ENCODE measurements at regions not wholly inside any gene's neighbourhood (a gene's known extent, or its start where the extent isn't known, plus 50 kb on each side); places are given as distances from the start of the nearest gene placed in this dataset.

DNA sequence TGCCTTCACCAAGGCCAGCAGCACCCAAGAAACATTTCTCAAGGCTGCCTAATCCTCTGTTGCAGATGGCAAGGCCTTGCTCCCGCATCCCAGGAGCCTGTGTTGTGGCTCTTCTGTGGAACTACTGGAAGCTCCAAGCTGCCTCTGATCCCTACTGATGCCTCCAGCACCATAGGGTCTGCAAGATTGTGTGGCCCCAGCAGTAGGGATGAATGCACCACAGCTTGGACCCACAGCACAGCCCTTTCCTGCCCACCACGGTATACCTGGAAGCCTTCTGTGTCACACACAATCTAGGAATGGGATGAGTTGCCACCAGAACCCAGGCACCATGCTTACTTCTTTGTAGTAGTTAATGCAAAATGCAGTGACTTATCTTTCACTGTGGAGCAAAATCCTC is 291.1 kb upstream of the FOXQ1 start:
- TF ChIP-seq, protein P1, sequence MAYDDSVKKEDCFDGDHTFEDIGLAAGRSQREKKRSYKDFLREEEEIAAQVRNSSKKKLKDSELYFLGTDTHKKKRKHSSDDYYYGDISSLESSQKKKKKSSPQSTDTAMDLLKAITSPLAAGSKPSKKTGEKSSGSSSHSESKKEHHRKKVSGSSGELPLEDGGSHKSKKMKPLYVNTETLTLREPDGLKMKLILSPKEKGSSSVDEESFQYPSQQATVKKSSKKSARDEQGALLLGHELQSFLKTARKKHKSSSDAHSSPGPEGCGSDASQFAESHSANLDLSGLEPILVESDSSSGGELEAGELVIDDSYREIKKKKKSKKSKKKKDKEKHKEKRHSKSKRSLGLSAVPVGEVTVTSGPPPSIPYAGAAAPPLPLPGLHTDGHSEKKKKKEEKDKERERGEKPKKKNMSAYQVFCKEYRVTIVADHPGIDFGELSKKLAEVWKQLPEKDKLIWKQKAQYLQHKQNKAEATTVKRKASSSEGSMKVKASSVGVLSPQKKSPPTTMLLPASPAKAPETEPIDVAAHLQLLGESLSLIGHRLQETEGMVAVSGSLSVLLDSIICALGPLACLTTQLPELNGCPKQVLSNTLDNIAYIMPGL (CRISPR knock-in tag; IDR thresholded peaks at IDR 0.05), result no peak
- no peak for TF ChIP-seq FOXP1 (CRISPR knock-in tag; IDR thresholded peaks at IDR 0.05; ENCODE audit: borderline replicate concordance)
